SK-N-SH treated with all-trans-retinoic acid at 6 μM for 48 hours (cell line): ENCODE measurements at regions not wholly inside any gene's neighbourhood (a gene's known extent, or its start where the extent isn't known, plus 50 kb on each side); places are given as distances from the start of the nearest gene placed in this dataset.
A peak's percentile ranks its signal among the peaks of the same experiment; 100 is the strongest.

ENCODE experiments used
- ATAC-seq: fragments of 200-7000 bp; cut with Tn5 transposase; 3 replicates; pipeline ENCODE4 v1.9.1; 2020; ENCODE audit warnings: mild to moderate bottlenecking, moderate library complexity
- ARNTL ChIP-seq: fragments of 450-650 bp; formaldehyde crosslinking; IDR thresholded peaks from 2 replicates; pipeline ENCODE4 v1.5.0; 2020; ENCODE audit warnings: low read depth, mild to moderate bottlenecking, moderate library complexity, borderline replicate concordance
- BACH2 ChIP-seq: fragments of 250-450 bp; sonication (Bioruptor Pico); IDR thresholded peaks from 2 replicates; pipeline ENCODE4 v1.9.0; 2021; ENCODE audit warnings: mild to moderate bottlenecking, borderline replicate concordance
- CSDC2 ChIP-seq: fragments of 250-450 bp; sonication (Bioruptor Pico); IDR thresholded peaks from 2 replicates; pipeline ENCODE4 v1.5.0; 2020; ENCODE audit warnings: mild to moderate bottlenecking, moderate library complexity
- ESRRG ChIP-seq: fragments of 250-450 bp; sonication (Bioruptor Pico); IDR thresholded peaks from 2 replicates; pipeline ENCODE4 v1.6.1; 2021; ENCODE audit warnings: mild to moderate bottlenecking
- GLIS3 ChIP-seq: fragments of 250-450 bp; sonication (Bioruptor Pico); IDR thresholded peaks from 2 replicates; pipeline ENCODE4 v1.5.0; 2020; ENCODE audit warnings: mild to moderate bottlenecking, moderate library complexity
- ISL1 ChIP-seq: fragments of 250-450 bp; sonication (Bioruptor Pico); IDR thresholded peaks from 2 replicates; pipeline ENCODE4 v2.1.2; 2022; ENCODE audit warnings: mild to moderate bottlenecking, moderate library complexity
- OSR1 ChIP-seq: fragments of 250-450 bp; sonication (Bioruptor Pico); IDR thresholded peaks from 2 replicates; pipeline ENCODE4 v1.8.0; 2022; ENCODE audit warnings: moderate library complexity, mild to moderate bottlenecking, inconsistent platforms
- POU6F1 ChIP-seq: fragments of 250-450 bp; sonication (Bioruptor Pico); IDR thresholded peaks from 2 replicates; pipeline ENCODE4 v1.8.0; 2021; ENCODE audit warnings: low read depth, mild to moderate bottlenecking, moderate library complexity, borderline replicate concordance
- PPARA ChIP-seq: fragments of 250-450 bp; sonication (Bioruptor Pico); IDR thresholded peaks from 2 replicates; pipeline ENCODE4 v1.5.0; 2020; ENCODE audit warnings: mild to moderate bottlenecking, borderline replicate concordance
- RARB ChIP-seq: fragments of 250-450 bp; sonication (Bioruptor Pico); IDR thresholded peaks from 2 replicates; pipeline ENCODE4 v1.8.0; 2021; ENCODE audit warnings: mild to moderate bottlenecking, moderate library complexity
- SNAI2 ChIP-seq: fragments of 250-450 bp; sonication (Bioruptor Pico); IDR thresholded peaks from 2 replicates; pipeline ENCODE4 v1.5.0; 2020; ENCODE audit warnings: mild to moderate bottlenecking, moderate library complexity
- TCF4 ChIP-seq: fragments of 250-450 bp; sonication (Bioruptor Pico); IDR thresholded peaks from 2 replicates; pipeline ENCODE4 v1.8.0; 2021; ENCODE audit warnings: mild to moderate bottlenecking, moderate library complexity, borderline replicate concordance
- TOX ChIP-seq: fragments of 250-450 bp; sonication (Bioruptor Pico); IDR thresholded peaks from 2 replicates; pipeline ENCODE4 v1.8.0; 2021; ENCODE audit warnings: mild to moderate bottlenecking, moderate library complexity, borderline replicate concordance
- ZC3H10 ChIP-seq: fragments of 250-450 bp; sonication (Bioruptor Pico); IDR thresholded peaks from 2 replicates; pipeline ENCODE4 v1.5.1; 2021; ENCODE audit warnings: mild to moderate bottlenecking, moderate library complexity
- ZFP3 ChIP-seq: fragments of 250-450 bp; sonication (Bioruptor Pico); IDR thresholded peaks from 2 replicates; pipeline ENCODE4 v1.5.0; 2020; ENCODE audit warnings: mild to moderate bottlenecking, moderate library complexity
- ZFP30 ChIP-seq: fragments of 450-650 bp; formaldehyde crosslinking; IDR thresholded peaks from 2 replicates; pipeline ENCODE4 v1.5.0; 2022; ENCODE audit warnings: mild to moderate bottlenecking, moderate library complexity
- ZNF70 ChIP-seq: fragments of 450-650 bp; formaldehyde crosslinking; IDR thresholded peaks from 2 replicates; pipeline ENCODE4 v1.5.0; 2020; ENCODE audit warnings: mild to moderate bottlenecking, moderate library complexity
- ZNF8 ChIP-seq: fragments of 450-650 bp; formaldehyde crosslinking; IDR thresholded peaks from 2 replicates; pipeline ENCODE4 v1.5.0; 2020; ENCODE audit warnings: mild to moderate bottlenecking, moderate library complexity
- TF ChIP-seq, protein P1 (sequence below): fragments of 250-450 bp; sonication (Bioruptor Pico); IDR thresholded peaks from 2 replicates; pipeline ENCODE4 v1.5.1; 2021; ENCODE audit warnings: mild to moderate bottlenecking, moderate library complexity
- TF ChIP-seq, protein P2 (sequence below): fragments of 250-450 bp; sonication (Bioruptor Pico); IDR thresholded peaks from 2 replicates; pipeline ENCODE4 v1.5.1; 2020; ENCODE audit warnings: low read depth, mild to moderate bottlenecking, moderate library complexity
- TF ChIP-seq, protein P3 (sequence below): fragments of 250-450 bp; sonication (Bioruptor Pico); IDR thresholded peaks from 2 replicates; pipeline ENCODE4 v1.8.0; 2020; ENCODE audit warnings: mild to moderate bottlenecking, moderate library complexity, borderline replicate concordance

DNA sequence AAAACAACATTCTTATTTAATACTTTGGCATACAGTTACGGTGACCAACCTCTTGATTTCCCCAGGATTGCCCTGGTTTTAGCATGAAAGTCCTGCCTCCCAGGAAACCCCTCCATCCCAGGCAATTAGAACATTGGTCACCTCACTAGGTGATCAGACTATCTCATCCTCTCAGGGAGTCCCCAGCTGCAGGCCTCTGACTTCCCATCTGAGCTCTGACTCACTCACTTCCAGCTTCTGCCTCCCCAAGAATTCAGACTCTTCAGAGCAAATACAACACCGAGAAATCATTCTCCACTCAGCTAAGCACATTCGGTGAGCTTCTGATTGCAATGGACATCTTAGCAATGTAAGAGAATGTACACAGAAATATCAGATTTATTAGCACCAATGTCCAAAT lies 92.4 kb upstream of the HES1 start:
- ATAC-seq = peak; percentile 70
- TF ChIP-seq POU6F1 (no peak), ESRRG (CRISPR knock-in tag) (no peak), TCF4 (CRISPR knock-in tag) (no peak), TOX (no peak), ZC3H10 (CRISPR knock-in tag) (no peak), BACH2 (CRISPR knock-in tag) (no peak), CSDC2 (no peak), ISL1 (no peak), ZNF70 (no peak), SNAI2 (CRISPR knock-in tag) (no peak), OSR1 (CRISPR knock-in tag) (no peak)
- TF ChIP-seq, all 23 proteins: peak for 0

GRCh38 chr3:194045289-194045688 lies 90.7 kb upstream of the HES1 start:
- ATAC-seq = no peak
- TF ChIP-seq PPARA (CRISPR knock-in tag) (no peak), ARNTL (CRISPR knock-in tag) (no peak), ISL1 (no peak), BACH2 (CRISPR knock-in tag) (no peak), SNAI2 (CRISPR knock-in tag) (no peak), OSR1 (CRISPR knock-in tag) (no peak), GLIS3 (no peak), POU6F1 (no peak), ZC3H10 (CRISPR knock-in tag) (no peak), CSDC2 (no peak), ESRRG (CRISPR knock-in tag) (no peak), ZNF8 (CRISPR knock-in tag) (no peak), ZNF70 (no peak), ZFP3 (CRISPR knock-in tag) (no peak)
- TF ChIP-seq, protein P1, sequence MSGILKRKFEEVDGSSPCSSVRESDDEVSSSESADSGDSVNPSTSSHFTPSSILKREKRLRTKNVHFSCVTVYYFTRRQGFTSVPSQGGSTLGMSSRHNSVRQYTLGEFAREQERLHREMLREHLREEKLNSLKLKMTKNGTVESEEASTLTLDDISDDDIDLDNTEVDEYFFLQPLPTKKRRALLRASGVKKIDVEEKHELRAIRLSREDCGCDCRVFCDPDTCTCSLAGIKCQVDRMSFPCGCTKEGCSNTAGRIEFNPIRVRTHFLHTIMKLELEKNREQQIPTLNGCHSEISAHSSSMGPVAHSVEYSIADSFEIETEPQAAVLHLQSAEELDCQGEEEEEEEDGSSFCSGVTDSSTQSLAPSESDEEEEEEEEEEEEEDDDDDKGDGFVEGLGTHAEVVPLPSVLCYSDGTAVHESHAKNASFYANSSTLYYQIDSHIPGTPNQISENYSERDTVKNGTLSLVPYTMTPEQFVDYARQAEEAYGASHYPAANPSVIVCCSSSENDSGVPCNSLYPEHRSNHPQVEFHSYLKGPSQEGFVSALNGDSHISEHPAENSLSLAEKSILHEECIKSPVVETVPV (CRISPR knock-in tag) = no peak

DNA sequence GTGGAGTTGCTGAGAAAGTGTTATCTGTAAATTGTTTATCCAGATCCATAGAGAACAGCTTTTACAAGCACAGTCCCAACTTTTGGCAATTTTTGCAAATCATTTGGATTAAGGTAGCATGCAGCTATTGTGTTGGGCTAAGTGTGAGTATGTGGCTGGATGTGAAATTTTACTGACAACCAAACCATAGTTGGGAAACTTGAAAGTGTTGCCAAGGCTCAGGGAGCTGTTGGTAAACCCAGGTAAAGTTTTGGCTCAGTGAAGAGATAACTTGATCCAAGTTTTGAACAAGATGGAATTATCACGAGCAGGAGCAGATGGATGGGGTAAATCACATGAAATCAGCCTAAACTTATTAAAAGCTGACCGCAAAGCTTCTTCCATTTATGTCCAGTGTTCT lies 90.0 kb upstream of the HES1 start:
- TF ChIP-seq ZNF70 (no peak), PPARA (CRISPR knock-in tag) (no peak), ZFP30 (CRISPR knock-in tag) (no peak), BACH2 (CRISPR knock-in tag) (no peak), ARNTL (CRISPR knock-in tag) (no peak), ESRRG (CRISPR knock-in tag) (no peak)
- TF ChIP-seq, protein P2, sequence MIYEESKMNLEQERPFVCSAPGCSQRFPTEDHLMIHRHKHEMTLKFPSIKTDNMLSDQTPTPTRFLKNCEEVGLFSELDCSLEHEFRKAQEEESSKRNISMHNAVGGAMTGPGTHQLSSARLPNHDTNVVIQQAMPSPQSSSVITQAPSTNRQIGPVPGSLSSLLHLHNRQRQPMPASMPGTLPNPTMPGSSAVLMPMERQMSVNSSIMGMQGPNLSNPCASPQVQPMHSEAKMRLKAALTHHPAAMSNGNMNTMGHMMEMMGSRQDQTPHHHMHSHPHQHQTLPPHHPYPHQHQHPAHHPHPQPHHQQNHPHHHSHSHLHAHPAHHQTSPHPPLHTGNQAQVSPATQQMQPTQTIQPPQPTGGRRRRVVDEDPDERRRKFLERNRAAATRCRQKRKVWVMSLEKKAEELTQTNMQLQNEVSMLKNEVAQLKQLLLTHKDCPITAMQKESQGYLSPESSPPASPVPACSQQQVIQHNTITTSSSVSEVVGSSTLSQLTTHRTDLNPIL = no peak
- TF ChIP-seq, all 23 proteins: peak for 0
- ATAC-seq = no peak

GRCh38 chr3:194046531-194046930 lies 89.4 kb upstream of the HES1 start:
- ATAC-seq = no peak
- no peak for TF ChIP-seq TCF4 (CRISPR knock-in tag)
- TF ChIP-seq BACH2 (CRISPR knock-in tag) = no peak
- TF ChIP-seq, protein P2 = no peak
- TF ChIP-seq RARB = no peak
- no peak for TF ChIP-seq ZNF70
- TF ChIP-seq, protein P1 (CRISPR knock-in tag) = no peak
- no peak for TF ChIP-seq ZNF8 (CRISPR knock-in tag)
- TF ChIP-seq, protein P3, sequence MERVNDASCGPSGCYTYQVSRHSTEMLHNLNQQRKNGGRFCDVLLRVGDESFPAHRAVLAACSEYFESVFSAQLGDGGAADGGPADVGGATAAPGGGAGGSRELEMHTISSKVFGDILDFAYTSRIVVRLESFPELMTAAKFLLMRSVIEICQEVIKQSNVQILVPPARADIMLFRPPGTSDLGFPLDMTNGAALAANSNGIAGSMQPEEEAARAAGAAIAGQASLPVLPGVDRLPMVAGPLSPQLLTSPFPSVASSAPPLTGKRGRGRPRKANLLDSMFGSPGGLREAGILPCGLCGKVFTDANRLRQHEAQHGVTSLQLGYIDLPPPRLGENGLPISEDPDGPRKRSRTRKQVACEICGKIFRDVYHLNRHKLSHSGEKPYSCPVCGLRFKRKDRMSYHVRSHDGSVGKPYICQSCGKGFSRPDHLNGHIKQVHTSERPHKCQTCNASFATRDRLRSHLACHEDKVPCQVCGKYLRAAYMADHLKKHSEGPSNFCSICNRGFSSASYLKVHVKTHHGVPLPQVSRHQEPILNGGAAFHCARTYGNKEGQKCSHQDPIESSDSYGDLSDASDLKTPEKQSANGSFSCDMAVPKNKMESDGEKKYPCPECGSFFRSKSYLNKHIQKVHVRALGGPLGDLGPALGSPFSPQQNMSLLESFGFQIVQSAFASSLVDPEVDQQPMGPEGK (CRISPR knock-in tag) = no peak
- TF ChIP-seq ARNTL (CRISPR knock-in tag) = no peak
- TF ChIP-seq PPARA (CRISPR knock-in tag) = no peak
- TF ChIP-seq ESRRG (CRISPR knock-in tag) = no peak
- TF ChIP-seq ZFP30 (CRISPR knock-in tag) = no peak
- no peak for TF ChIP-seq GLIS3
